ENCODE measurements at regions not wholly inside any gene's neighbourhood (a gene's known extent, or its start where the extent isn't known, plus 50 kb on each side); places are given as distances from the start of the nearest gene placed in this dataset.
A peak's percentile ranks its signal among the peaks of the same experiment; 100 is the strongest.

- Mint-ChIP-seq H3K27me3 (no peaks in the 10 kb centered on the region), H3K4me1 (peaks cover 11% of the 10 kb centered on the region), H3K27ac (no peak overlapping the region), H3K9me3 (no peaks in the 10 kb centered on the region), H3K36me3 (ENCODE audit: low read depth) (peaks cover 2% of the 10 kb centered on the region), H3K4me3 (no peak overlapping the region)
- no peak for DNase-seq
- intact Hi-C loops (cut with micrococcal nuclease) = no loop called here
Observed at GRCh38 chr2:144274131-144274530, 245.8 kb downstream of the ZEB2 start.

GRCh38 chr2:144270951-144271350, 249.0 kb downstream of the ZEB2 start:
- Mint-ChIP-seq H3K27ac (no peak overlapping the region), H3K36me3 (ENCODE audit: low read depth) (peaks cover 3% of the 10 kb centered on the region), H3K9me3 (peaks cover 2% of the 10 kb centered on the region), H3K4me3 (no peak overlapping the region), H3K4me1 (peaks cover 16% of the 10 kb centered on the region), H3K27me3 (no peaks in the 10 kb centered on the region)
- DNase-seq = no peak
- intact Hi-C loops (cut with micrococcal nuclease) = no loop called here

GRCh38 chr2:144268036-144268678, 251.8 kb downstream of the ZEB2 start:
- Mint-ChIP-seq H3K4me1 (peaks cover 20% of the 10 kb centered on the region), H3K27ac (peak overlapping the region; percentile 67), H3K27me3 (no peaks in the 10 kb centered on the region), H3K4me3 (no peak overlapping the region), H3K9me3 (peaks cover 9% of the 10 kb centered on the region), H3K36me3 (ENCODE audit: low read depth) (peaks cover 8% of the 10 kb centered on the region)
- no peak for DNase-seq
- intact Hi-C loops (cut with micrococcal nuclease) = no loop called here

- H3K9me3 Mint-ChIP-seq = peaks cover 9% of the 10 kb centered on the region
- H3K27me3 Mint-ChIP-seq = no peaks in the 10 kb centered on the region
- H3K27ac Mint-ChIP-seq = peak overlapping the region; percentile 76
- H3K36me3 Mint-ChIP-seq (ENCODE audit: low read depth) = peaks cover 8% of the 10 kb centered on the region
- DNase-seq = no peak
- peak overlapping the region; percentile 35 for H3K4me3 Mint-ChIP-seq
- intact Hi-C loops (cut with micrococcal nuclease) = loop anchor here (2.0 kb wide), 1 partner anchor 66 kb away; a partner anchor contains a TSS
- H3K4me1 Mint-ChIP-seq = peaks cover 20% of the 10 kb centered on the region
Observed at GRCh38 chr2:144267239-144267638, 252.7 kb downstream of the ZEB2 start.

- Mint-ChIP-seq H3K27me3 (no peaks in the 10 kb centered on the region), H3K4me3 (no peak overlapping the region), H3K4me1 (peaks cover 27% of the 10 kb centered on the region), H3K27ac (peak overlapping the region; percentile 22), H3K36me3 (ENCODE audit: low read depth) (peaks cover 8% of the 10 kb centered on the region), H3K9me3 (peaks cover 9% of the 10 kb centered on the region)
- intact Hi-C loops (cut with micrococcal nuclease) = loop anchor here (2.0 kb wide), 1 partner anchor 67 kb away; a partner anchor contains a TSS
- no peak for DNase-seq
Observed at GRCh38 chr2:144265654-144266053, 254.3 kb downstream of the ZEB2 start.

GRCh38 chr2:144261966-144262365, 258.0 kb downstream of the ZEB2 start:
- Mint-ChIP-seq H3K36me3 (ENCODE audit: low read depth) (peaks cover 25% of the 10 kb centered on the region), H3K4me3 (no peak overlapping the region), H3K27me3 (no peaks in the 10 kb centered on the region), H3K9me3 (peaks cover 18% of the 10 kb centered on the region), H3K27ac (peak overlapping the region; percentile 62), H3K4me1 (peaks cover 32% of the 10 kb centered on the region)
- DNase-seq = peak; percentile 40
- intact Hi-C loops (cut with micrococcal nuclease) = no loop called here

GRCh38 chr2:144261336-144261735, 258.6 kb downstream of the ZEB2 start:
- Mint-ChIP-seq H3K36me3 (ENCODE audit: low read depth) (peaks cover 28% of the 10 kb centered on the region), H3K27me3 (no peaks in the 10 kb centered on the region), H3K4me1 (peaks cover 33% of the 10 kb centered on the region), H3K27ac (no peak overlapping the region), H3K9me3 (peaks cover 18% of the 10 kb centered on the region), H3K4me3 (no peak overlapping the region)
- peak; percentile 50 for DNase-seq
- intact Hi-C loops (cut with micrococcal nuclease) = no loop called here

GRCh38 chr2:144259332-144259731, 260.6 kb downstream of the ZEB2 start:
- Mint-ChIP-seq H3K27me3 (no peaks in the 10 kb centered on the region), H3K27ac (no peak overlapping the region), H3K4me1 (peaks cover 28% of the 10 kb centered on the region), H3K4me3 (no peak overlapping the region), H3K36me3 (ENCODE audit: low read depth) (peaks cover 34% of the 10 kb centered on the region), H3K9me3 (peaks cover 26% of the 10 kb centered on the region)
- DNase-seq = peak; percentile 47
- intact Hi-C loops (cut with micrococcal nuclease) = loop anchor here (5.0 kb wide), 2 partner anchors 63 to 77 kb away; no protein-coding TSS in a partner anchor

- Mint-ChIP-seq H3K27me3 (no peaks in the 10 kb centered on the region), H3K4me1 (peaks cover 28% of the 10 kb centered on the region), H3K36me3 (ENCODE audit: low read depth) (peaks cover 39% of the 10 kb centered on the region), H3K4me3 (no peak overlapping the region), H3K9me3 (peaks cover 26% of the 10 kb centered on the region), H3K27ac (no peak overlapping the region)
- DNase-seq = peak; percentile 15
- intact Hi-C loops (cut with micrococcal nuclease) = loop anchor here (5.0 kb wide), 2 partner anchors 64 to 76 kb away; no protein-coding TSS in a partner anchor
Observed at GRCh38 chr2:144258154-144258553, 261.8 kb downstream of the ZEB2 start.

- Mint-ChIP-seq H3K4me3 (no peak overlapping the region), H3K27ac (peak overlapping the region; percentile 74), H3K36me3 (ENCODE audit: low read depth) (peaks cover 46% of the 10 kb centered on the region), H3K4me1 (peaks cover 28% of the 10 kb centered on the region), H3K9me3 (peaks cover 29% of the 10 kb centered on the region), H3K27me3 (no peaks in the 10 kb centered on the region)
- intact Hi-C loops (cut with micrococcal nuclease) = loop anchor here (5.0 kb wide), 2 partner anchors 65 to 75 kb away; no protein-coding TSS in a partner anchor
- DNase-seq = peak; percentile 48
Observed at GRCh38 chr2:144256996-144257707, 262.8 kb downstream of the ZEB2 start.

- Mint-ChIP-seq H3K27ac (no peak overlapping the region), H3K9me3 (peaks cover 34% of the 10 kb centered on the region), H3K36me3 (ENCODE audit: low read depth) (peaks cover 50% of the 10 kb centered on the region), H3K27me3 (no peaks in the 10 kb centered on the region), H3K4me3 (no peak overlapping the region), H3K4me1 (peaks cover 18% of the 10 kb centered on the region)
- DNase-seq = peak; percentile 40
- intact Hi-C loops (cut with micrococcal nuclease) = loop anchor here (5.0 kb wide), 2 partner anchors 68 to 72 kb away; no protein-coding TSS in a partner anchor
Observed at GRCh38 chr2:144254342-144255235, 265.3 kb downstream of the ZEB2 start.

- Mint-ChIP-seq H3K4me3 (no peak overlapping the region), H3K4me1 (peaks cover 23% of the 10 kb centered on the region), H3K27ac (no peak overlapping the region), H3K9me3 (peaks cover 32% of the 10 kb centered on the region), H3K36me3 (ENCODE audit: low read depth) (peaks cover 47% of the 10 kb centered on the region), H3K27me3 (no peaks in the 10 kb centered on the region)
- intact Hi-C loops (cut with micrococcal nuclease) = no loop called here
- peak; percentile 28 for DNase-seq
Observed at GRCh38 chr2:144253743-144254142, 266.2 kb downstream of the ZEB2 start.

GRCh38 chr2:144252694-144253093, 267.2 kb downstream of the ZEB2 start:
- H3K9me3 Mint-ChIP-seq = peaks cover 29% of the 10 kb centered on the region

More at GRCh38 chr2:144252694-144253093, 267.2 kb downstream of the ZEB2 start:
- Mint-ChIP-seq H3K4me3 (no peak overlapping the region), H3K27me3 (no peaks in the 10 kb centered on the region), H3K27ac (no peak overlapping the region), H3K4me1 (peaks cover 21% of the 10 kb centered on the region), H3K36me3 (ENCODE audit: low read depth) (peaks cover 40% of the 10 kb centered on the region)
- intact Hi-C loops (cut with micrococcal nuclease) = no loop called here
- peak; percentile 27 for DNase-seq

Data from activated CD4-positive, alpha-beta T cell treated with anti-CD3 and anti-CD28 coated beads, Interleukin-2, amount 10 ng/mL, durations not matched to agents 24 days and 14 days (primary cell).